ENCODE measurements at regions not wholly inside any gene's neighbourhood (a gene's known extent, or its start where the extent isn't known, plus 50 kb on each side); places are given as distances from the start of the nearest gene placed in this dataset.

DNA sequence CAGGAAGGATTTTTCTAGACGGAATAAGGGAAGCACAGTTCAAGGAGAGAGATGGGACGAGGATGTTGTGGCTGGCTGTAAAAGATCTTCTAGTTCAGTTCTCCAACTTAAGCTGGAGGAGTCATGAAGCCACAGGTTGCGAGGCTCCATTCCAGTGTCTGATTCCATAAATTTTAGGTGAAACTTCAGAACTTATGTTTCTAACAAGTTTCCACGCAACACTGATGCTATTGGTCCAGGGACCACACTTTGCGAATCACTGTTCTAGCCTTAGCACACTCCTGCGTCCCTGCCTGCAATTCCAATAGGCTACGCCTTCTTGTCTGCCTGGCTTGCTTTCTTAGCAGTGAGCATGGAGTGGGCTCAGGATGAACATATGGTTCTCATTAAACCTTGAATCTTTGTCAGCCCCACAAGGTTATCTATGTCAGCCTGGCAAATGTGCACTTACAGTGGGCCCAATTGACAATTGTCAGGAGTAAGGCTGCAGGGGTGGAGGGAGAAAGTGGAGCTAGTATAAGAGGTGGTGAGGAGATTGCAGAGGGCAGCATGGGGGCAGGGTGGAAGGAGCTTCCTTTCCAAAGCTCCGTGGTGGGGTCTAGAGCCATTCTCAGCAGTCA lies 438.1 kb upstream of the ST6GAL2 start:
- DNase-seq, result no peak

DNA sequence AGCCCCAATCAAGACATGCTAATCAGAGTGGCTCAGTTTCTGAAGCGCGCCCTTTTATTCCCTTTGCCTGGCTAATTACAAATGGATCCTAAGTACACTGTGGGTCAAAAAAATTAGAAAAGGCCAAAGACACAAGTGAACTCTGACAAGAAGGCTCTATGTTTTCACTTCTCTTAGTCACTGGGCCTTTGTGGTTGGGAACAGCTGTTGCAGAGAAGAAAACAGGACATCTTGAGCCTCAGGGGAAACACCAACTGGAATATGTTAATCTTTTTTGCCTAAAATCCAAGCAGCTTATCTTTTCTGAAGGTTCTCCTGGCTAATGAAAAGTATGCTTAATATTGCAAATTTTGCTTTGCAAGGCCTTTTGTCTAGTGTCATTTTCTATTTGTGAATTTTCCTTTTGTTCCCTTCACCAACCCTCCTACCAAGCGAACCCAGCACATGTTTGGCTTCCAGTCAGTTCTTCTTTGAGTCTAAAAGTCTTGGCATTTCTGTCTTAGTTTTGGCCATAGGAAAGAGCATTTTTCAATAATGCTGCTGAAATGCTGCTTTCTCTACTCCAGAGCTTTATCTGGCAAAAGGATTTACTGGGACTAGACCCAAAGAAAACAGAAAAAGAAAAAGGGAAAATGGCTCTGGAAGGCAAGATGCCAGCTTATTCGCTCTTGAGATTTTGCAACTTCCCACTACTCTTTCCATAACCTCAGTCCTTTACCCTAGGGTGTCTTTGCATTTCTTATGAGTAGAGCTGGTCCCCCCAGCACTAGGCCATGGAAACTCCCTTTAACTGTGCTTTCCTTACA lies 440.2 kb upstream of the ST6GAL2 start:
- DNase-seq, result no peak

DNA sequence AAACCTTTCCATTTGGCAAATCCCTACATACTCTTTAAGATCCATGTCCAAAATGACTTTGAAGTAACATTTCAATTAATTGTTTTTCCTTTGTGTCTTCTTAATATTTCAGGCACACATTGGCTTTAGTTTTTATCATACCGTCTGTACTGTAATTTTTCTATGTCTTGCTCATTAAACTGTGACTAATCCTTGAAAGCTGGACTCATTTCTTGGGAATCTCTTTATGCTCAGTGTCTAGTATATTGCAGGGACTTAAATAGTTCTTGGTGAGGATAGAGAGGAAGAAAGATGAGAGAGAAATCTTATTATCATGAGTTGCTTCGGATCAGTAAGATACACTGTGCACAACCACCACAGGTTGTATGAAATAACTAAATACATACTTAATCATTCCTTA lies 448.3 kb upstream of the ST6GAL2 start:
- no peak for DNase-seq

DNA sequence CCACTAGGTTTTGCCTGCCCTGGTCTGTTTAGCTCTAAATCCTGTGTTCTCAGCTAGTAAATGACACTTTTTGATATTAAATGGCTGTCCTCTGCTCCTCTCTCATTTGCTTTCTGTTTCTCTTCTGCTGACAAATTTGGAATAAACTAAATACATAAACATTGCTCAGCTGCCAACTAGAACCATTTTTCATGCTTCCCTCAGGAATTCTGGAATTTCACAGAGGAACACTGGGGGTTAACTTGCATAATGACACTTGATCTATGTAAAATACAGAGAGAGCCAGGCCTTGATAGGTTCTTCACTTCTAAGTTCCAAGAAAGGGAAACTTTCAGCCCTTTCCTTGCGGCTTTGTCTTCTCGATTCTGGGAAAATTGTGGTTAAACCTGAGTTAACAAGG lies 450.6 kb upstream of the ST6GAL2 start:
- no peak for DNase-seq

DNA sequence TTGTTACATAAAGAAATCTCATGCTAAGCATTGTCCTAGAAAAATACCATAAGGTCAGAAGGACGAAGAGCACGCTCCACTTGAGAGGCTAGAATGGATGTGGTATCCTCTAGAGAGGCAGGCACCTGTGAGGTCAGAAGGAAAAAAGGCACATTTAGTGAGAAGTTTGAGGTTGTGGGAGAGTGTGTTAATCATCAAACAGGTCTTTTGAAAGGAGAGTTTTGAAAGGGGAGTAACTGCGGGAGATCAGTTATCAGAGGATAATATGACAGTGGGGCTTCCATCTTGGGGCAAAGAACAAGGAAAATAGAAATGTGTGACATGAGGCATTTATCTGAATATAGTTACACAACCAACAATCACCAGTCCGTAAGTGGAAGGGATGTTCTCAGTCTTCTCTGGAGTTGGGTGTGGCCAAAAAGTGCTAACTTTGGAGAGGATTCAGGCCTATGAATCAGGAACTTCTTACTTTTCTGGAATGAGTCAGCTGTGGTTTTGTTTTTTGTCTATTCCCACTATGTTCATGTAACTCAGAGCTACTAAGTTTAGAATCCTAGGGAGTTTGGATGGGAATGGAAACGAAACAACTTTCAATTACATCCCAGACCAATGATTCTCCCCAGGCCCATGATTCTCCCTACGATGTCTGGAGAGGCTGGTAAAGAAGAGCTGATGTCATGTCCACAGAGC lies 451.4 kb upstream of the ST6GAL2 start:
- DNase-seq, result no peak

DNA sequence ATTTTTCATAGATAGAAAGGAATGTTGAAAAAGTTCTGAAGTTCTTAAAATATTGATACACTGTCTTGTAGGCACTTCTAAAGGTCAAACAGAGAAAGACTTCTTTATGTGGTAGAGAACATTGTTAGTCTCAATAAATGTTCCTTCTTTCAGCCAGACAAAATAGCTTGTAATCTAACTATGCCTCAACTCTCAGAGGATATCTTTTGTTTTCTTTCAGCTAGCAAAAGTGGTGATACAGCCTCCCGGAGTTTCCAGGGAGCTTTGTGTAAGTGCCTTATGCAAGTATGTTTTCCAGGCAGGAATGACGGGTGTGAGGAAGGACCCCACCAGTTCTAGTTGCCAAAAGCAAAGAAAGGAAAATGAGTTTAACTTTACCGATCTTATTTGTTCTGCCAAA lies 452.1 kb upstream of the ST6GAL2 start:
- DNase-seq, result no peak

DNA sequence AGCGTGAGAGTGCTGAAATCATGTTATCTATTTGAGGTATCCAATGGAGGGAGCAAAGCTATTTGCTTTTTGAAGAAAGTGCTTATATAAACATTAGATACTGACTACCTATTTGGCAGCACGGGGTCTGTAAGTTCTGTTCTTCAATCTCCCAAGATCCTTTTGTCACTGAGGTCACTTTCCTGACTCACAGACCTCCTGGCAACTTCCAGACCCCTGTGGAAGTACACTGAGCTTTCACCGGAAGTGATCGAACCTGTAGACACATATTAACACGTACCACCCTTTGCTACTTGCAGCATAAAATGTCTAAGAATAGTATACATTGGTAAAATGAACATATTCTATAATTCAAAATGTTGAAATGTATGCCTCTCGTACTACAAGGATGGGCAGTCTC lies 452.6 kb upstream of the ST6GAL2 start:
- DNase-seq, result no peak

DNA sequence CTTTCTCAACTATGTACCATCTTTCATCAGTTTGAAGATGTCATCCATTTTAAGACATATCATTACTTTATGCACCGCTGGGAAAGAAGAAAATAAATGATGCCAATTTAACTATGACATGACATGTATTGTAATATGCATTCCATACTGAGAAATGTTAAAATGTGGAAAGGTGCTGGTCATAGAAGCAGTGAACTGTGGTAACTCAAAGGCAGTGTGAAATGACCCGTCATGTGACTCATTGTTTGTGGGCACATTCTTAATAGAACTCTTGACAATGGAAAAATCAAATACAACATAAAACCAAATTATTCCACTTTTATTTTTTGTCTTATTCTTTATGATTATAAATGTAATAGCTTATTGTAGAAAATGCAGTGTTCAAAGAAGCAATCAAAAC lies 455.0 kb upstream of the ST6GAL2 start:
- DNase-seq, result no peak

DNA sequence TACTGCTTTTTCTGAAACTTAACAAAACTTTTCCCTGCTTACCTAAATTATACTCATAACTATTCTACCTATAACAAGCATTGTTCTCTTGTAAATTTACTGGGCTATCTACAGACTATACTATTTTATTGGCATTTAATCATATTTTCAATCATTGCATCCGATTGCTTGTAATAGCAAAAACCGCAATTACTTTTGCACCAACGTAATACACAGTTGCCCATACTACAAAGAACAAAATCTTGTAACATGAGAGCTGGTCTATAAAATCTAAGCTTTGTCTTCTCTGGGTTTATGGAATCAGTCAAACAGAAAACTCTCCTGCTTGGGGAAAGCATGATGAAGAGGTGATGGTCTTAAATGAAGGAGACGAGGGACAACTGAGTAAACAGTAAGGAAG lies 463.4 kb upstream of the ST6GAL2 start:
- DNase-seq, result no peak

DNA sequence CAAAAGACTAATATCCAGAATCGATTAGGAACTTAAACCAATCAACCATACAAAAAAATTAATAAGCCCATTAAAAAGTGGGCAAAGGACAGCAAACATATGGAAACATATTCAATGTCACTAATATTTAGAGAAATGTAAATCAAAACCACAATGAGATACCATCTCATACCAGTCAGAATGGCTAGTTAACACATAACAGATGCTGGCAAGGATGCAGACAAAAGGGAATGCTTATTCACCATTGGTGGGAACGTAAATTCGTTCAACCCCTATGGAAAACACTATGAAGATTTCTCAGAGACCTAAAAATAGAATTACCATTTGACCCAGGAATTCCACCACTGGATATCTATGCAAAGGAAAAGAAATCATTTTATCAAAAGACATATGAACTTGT lies 468.2 kb upstream of the ST6GAL2 start:
- DNase-seq, result no peak

DNA sequence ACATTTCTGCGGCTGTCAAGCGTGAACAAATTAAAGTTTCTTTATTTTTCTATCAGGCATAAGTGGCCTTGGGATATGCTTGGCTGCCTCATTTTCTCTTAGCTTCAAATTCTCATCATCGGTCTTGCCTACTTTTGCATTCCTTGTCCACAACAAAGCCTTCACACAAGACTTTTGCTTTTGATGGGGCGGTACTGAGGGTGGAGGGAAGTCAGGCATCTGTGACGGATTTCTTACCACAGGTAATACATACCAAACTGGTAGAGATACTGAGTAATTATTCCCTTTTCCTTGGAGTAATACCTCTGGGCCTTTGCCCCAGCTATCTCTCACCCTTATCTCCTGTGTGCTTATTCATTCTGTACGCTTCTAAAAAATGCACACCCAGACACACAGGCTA lies 468.3 kb upstream of the RGPD4 start:
- no peak for DNase-seq

DNA sequence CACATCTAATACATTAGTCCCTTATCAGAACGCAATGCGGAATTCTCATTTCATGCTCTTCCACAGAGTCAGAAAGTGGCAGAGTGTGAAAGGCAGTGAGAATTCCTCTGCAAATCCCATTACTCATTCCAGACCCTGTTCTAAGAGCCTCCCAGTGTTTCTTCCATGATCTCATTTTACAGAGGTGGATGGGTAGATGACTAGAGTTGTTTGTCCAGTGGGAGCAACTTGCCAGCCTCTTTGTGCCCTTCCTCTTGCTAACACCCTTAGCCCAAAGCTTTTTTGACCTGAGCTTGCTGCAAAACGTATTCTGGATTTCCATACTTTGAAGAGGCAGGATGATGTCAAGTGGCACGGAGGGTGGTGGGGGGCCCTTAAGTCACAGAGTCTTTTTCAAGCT lies 467.7 kb upstream of the RGPD4 start:
- DNase-seq, result no peak

DNA sequence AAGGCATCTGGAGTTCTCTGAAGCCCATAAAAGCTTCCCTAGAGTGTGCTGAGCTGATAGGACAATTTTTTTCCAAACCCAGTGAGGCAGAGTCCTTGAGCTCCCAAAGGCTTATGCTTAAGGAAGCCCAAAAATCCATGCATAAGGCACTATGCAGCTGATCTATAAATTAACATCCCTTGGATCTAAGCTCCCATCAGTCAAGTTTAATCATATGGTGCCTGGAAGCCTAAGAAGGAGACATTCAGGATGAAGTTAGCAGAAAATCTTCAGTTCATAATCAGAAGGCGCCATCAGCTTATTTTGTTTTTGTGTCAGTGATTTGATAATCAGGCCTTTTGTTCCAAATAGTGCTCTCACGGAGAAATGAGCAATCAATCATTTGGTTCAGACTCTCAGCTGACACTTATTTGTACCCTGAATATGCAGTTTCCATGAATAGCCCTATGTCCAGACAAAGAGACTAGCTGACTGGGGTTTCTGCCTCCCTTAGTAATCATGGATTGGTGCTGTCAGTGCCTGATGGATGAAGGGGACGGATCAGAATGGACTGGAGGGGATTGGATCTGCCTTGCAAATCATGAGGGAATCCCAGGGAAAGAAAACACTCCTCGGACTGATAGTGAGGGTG lies 464.8 kb upstream of the RGPD4 start:
- peak in 2 of 3 experiments; percentile 32 to 86 for DNase-seq

DNA sequence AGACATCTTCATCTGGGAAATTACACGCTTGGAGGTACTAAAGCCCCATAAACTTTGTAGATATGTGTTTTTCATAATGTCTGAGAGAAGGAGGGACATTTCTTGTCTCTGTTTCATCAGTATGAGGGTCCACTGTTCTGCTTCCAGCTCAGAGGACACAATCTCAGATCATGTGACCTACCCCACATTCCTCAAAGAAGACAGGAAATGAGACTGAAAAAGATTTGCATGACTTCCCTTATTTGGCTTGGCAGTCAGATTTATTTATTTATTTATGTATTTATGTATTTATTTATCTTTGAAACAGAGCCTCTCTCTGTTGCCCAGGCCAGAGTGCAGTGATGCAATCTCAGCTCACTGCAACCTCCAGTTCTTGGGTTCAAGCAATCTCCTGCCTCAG lies 463.7 kb upstream of the RGPD4 start:
- DNase-seq, result no peak

DNA sequence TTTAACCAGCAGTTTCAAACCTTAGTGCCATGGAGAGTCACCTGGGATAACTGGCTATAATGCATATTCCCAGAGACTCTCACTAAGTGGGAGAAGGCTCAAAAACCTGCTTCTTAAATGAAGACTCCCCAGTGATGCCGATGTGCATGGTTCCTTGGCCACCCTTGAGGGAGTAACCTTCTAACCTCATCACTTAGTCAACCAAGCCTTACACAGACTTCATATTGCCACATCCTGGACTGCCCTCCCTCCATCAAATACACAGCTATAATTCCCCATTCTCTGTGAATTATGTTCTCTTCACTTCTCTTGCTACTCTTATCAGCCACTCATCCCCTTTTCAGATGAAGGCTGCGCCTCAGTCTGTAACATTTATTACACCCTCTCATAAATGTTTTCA lies 462.9 kb upstream of the RGPD4 start:
- DNase-seq, result no peak

DNA sequence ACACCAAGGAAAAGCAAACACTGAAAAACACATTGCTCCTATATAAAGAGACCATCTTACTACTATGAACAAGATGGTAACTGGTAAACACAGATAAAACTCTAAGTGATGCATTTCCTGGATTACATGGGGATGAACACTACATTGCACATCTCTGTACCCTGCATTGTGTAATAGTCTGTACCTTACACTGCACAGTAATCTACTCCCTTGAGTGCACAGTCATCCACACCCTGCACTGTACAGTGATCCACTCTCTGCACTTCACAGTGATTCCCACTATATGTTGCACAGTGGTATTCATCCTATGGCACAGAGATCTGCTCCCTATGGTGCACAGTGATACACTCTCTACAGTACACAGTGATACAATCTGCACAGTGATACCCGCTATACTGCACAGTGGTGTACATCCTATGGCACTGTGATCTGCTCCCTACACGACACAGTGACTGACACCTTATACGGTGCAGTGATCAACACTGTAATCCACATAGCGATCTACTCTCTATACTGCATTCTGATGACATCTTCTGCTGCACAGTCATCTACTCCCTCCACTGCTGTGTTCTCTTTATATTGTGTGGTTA lies 462.2 kb upstream of the RGPD4 start:
- no peak for DNase-seq

DNA sequence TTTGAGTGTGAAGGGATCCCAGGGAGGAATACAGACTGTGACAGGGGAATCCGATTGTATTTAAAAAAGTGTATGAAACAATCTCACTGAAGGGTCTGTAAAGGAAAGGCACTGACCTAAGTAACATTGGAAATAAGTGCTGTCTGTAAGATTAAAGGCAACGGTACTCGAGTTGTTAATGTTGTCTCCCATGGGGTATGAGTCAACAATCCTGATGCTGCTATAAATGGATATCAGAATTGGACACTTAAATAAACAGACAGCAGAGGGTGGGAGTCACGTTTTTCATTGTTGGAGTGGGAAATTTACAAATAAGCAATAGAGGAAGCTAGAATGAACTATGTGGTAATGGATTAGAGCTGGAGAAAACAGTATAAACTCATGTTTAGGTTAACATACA lies 452.4 kb upstream of the RGPD4 start:
- DNase-seq, result peak in 2 of 3 experiments; percentile 5 to 58

DNA sequence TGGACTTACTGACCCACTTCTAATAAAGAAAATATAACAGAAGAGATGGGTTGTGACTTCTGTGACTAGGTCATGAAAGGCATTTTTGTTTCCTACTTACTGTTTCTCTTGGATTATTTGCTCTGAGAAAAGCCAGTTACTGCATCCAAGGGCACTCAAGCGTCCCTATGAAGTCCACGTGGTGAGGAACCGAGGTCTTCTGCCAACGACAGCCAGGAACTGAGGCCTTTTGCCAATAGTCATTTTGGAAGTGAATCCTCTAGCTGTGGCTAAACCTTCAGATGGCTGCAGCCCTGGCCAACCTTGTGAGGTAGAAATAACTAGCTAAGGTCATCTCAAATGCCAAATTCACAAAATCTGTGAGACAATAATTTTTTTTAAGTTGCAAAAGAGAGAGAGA lies 449.8 kb upstream of the RGPD4 start:
- DNase-seq, result no peak

DNA sequence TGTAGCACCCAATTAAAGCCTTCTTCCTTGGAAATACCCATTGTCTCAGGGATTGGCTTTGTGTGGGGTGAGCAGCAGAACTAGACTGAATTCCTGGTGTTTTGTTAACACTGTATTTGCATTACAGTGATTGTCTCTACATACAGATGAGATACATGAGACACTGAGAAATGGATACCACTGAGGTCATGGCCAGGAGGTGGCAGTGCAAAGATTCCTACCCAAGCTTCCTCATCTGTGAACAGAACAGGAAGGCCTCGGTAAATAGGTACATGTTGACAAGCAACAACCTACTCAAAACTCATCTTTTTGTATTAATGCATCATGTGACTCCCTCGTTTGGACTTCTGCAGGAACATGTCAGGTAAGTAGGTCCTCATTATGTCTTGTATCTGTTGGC lies 445.8 kb upstream of the RGPD4 start:
- DNase-seq, result no peak

DNA sequence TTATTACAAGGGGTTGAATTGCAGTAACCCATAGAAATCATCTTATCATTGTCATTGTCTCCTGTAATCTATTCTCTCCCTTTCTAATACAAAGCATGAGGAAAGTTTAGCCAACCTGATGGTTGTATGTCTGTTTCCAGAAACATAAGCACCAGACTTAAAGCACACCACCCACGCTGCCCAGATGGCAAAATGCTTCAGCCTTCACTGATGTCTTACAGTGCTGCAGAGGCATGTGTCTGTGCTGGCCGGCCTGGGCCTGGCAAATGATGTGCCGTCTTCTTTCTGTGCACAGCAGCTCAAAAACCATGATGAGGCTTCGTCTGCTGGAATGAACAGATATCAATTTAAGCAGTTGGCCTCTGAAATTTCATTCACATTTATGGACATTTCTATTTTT lies 443.0 kb upstream of the RGPD4 start:
- DNase-seq, result no peak

DNA sequence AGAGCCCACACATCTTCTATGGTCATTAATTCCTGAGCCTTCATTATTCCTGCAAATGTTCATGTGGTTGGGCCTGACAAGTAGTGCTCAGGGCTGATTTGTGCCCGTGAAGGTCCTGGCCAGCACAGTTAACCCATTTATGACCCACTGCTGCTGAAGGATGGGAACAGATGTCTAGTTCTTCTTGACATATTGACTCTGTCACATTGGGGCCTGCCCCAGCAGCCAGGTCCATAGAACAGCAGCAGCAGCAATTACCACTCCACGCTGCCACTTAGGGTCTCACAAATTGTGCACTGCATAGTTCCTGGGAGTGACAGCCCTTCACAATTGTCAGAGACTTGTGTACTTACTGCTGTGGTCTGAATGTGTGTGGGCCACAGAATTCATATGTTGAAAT lies 442.3 kb upstream of the RGPD4 start:
- DNase-seq, result no peak

DNA sequence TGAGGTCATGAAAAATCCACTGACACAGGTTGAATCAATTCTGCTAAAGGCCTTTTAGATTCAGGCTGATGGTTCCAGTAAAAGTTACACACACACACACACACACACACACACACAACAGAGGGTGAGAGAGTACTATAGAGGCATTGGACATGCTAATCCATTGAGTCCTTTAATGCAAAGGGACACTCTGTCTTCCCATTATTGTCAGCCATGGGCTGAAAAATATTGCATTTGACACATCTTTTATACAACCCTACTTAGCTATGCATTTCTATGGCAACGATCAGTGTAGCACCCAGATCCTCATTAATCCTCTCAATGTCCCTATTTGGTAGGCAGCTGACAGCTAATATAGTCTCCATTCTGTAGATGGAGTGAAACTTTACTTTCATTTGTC lies 440.8 kb upstream of the RGPD4 start:
- DNase-seq, result no peak

DNA sequence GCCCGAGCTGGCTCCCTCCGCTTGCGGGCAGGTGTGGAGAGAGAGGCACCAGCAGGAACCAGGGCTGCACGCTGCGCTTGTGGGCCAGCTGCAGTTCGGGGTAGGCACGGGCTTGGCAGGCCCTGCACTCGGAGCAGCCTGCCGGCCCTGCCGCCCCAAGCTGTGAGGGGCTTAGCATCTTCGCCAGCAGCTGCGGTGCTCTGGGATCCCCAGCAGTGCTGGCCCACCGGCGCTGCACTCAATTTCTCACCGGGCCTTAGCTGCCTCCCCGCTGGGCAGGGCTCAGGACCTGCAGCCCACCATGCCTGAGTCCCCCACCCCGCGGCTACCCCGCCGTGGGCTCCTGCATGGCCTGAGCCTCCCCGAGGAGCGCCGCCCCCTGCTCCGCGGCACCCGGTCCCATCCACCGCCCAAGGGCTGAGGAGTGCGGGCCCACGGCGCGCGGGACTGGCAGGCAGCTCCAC lies 434.4 kb upstream of the RGPD4 start:
- DNase-seq, result no peak
